ENCODE measurements at regions not wholly inside any gene's neighbourhood (a gene's known extent, or its start where the extent isn't known, plus 50 kb on each side); places are given as distances from the start of the nearest gene placed in this dataset.

- intact Hi-C loops (cut with DNase I; ENCODE audit: low total_unique reads): no loop called here
- H3K9me3 ChIP-seq: no peaks in the 10 kb centered on the region
- no peak for TF ChIP-seq CTCF (IDR thresholded peaks at IDR 0.05)
- H3K4me1 ChIP-seq: peaks cover 0 to 5% (median 0%) of the 10 kb centered on the region in 4 donors
- no peak overlapping the region for H3K27ac ChIP-seq
- no peak overlapping the region for H3K4me3 ChIP-seq
- no peak for DNase-seq
- no peaks in the 10 kb centered on the region for H3K27me3 ChIP-seq
- H3K36me3 ChIP-seq: no peaks in the 10 kb centered on the region
Observed at GRCh38 chr18:43877616-43878321, 600.5 kb upstream of the SYT4 start.

GRCh38 chr18:43879415-43879814, 602.1 kb upstream of the SYT4 start:
- no peak for DNase-seq
- Histone ChIP-seq H3K27me3 (no peaks in the 10 kb centered on the region), H3K4me3 (no peak overlapping the region), H3K9me3 (no peaks in the 10 kb centered on the region), H3K36me3 (no peaks in the 10 kb centered on the region), H3K27ac (no peak overlapping the region), H3K4me1 (peaks cover 0 to 7% (median 0%) of the 10 kb centered on the region in 4 donors)
- intact Hi-C loops (cut with DNase I; ENCODE audit: low total_unique reads): no loop called here
- no peak for TF ChIP-seq CTCF (IDR thresholded peaks at IDR 0.05)

GRCh38 chr18:43882358-43883055, 605.2 kb upstream of the SYT4 start:
- no peak overlapping the region for H3K4me3 ChIP-seq
- intact Hi-C loops (cut with DNase I; ENCODE audit: low total_unique reads): no loop called here
- no peaks in the 10 kb centered on the region for H3K9me3 ChIP-seq
- peaks cover 0 to 7% (median 0%) of the 10 kb centered on the region in 4 donors for H3K4me1 ChIP-seq
- no peaks in the 10 kb centered on the region for H3K36me3 ChIP-seq
- TF ChIP-seq CTCF (IDR thresholded peaks at IDR 0.05): no peak
- H3K27me3 ChIP-seq: no peaks in the 10 kb centered on the region
- no peak overlapping the region for H3K27ac ChIP-seq
- no peak for DNase-seq

- no peak for DNase-seq
Observed at GRCh38 chr18:43883886-43884285, 606.6 kb upstream of the SYT4 start.

GRCh38 chr18:43886341-43886740, 609.1 kb upstream of the SYT4 start:
- no peaks in the 10 kb centered on the region for H3K27me3 ChIP-seq
- no peak overlapping the region for H3K27ac ChIP-seq
- no peak for TF ChIP-seq CTCF (IDR thresholded peaks at IDR 0.05)
- H3K36me3 ChIP-seq: no peaks in the 10 kb centered on the region
- no peak overlapping the region for H3K4me3 ChIP-seq
- peaks cover 0 to 7% (median 0%) of the 10 kb centered on the region in 4 donors for H3K4me1 ChIP-seq
- no peak for DNase-seq
- H3K9me3 ChIP-seq: no peaks in the 10 kb centered on the region
- intact Hi-C loops (cut with DNase I; ENCODE audit: low total_unique reads): no loop called here

More at GRCh38 chr18:43883886-43884285, 606.6 kb upstream of the SYT4 start:
- no peak for TF ChIP-seq CTCF (IDR thresholded peaks at IDR 0.05)
- no peaks in the 10 kb centered on the region for H3K9me3 ChIP-seq
- H3K27me3 ChIP-seq: no peaks in the 10 kb centered on the region
- peaks cover 0 to 7% (median 0%) of the 10 kb centered on the region in 4 donors for H3K4me1 ChIP-seq
- H3K36me3 ChIP-seq: no peaks in the 10 kb centered on the region
- H3K27ac ChIP-seq: no peak overlapping the region
- no peak overlapping the region for H3K4me3 ChIP-seq
- intact Hi-C loops (cut with DNase I; ENCODE audit: low total_unique reads): no loop called here

Data from tibial artery (tissue), 4 donors.